Left lung (tissue), 4 donors: ENCODE measurements at regions not wholly inside any gene's neighbourhood (a gene's known extent, or its start where the extent isn't known, plus 50 kb on each side); places are given as distances from the start of the nearest gene placed in this dataset.

Source experiments
- ATAC-seq: fragments of 200-7000 bp; cut with Tn5 transposase; one replicate; pipeline ENCODE4 v1.9.1; 2020; ENCODE audit warnings: moderate library complexity
- DNase-seq, 4 donors: peaks; one replicate each; pipeline ENCODE4 v3.0.0-alpha.2; 2013 to 2020
- H3K27ac ChIP-seq, 2 donors: fragments of 200-600 bp; sonication (generic) in 1 of 2; one replicate each; pipeline versions ENCODE4 v1.5.0 to v1.8.0; 2020 to 2021
- H3K27me3 ChIP-seq, 2 donors: fragments of 200-600 bp; sonication (generic) in 1 of 2; one replicate each; pipeline versions ENCODE4 v1.5.0 to v1.8.0; 2020 to 2021
- H3K36me3 ChIP-seq, 2 donors: fragments of 200-600 bp; sonication (generic) in 1 of 2; one replicate each; pipeline versions ENCODE4 v1.5.0 to v1.8.0; 2020 to 2021
- H3K4me1 ChIP-seq, 2 donors: fragments of 200-600 bp; one replicate each; pipeline ENCODE4 v1.8.0; 2021
- H3K4me3 ChIP-seq, 2 donors: fragments of 200-600 bp; sonication (generic) in 1 of 2; one replicate each; pipeline versions ENCODE4 v1.5.0 to v1.8.0; 2020 to 2021; ENCODE audit warnings: mild to moderate bottlenecking in 1 of 2
- H3K9me3 ChIP-seq, 2 donors: fragments of 200-600 bp; sonication (generic) in 1 of 2; one replicate each; pipeline versions ENCODE4 v1.5.0 to v1.8.0; 2020 to 2021
- intact Hi-C, 2 donors: fragments of 100-400 bp; cut with DNase I; formaldehyde crosslinking; loops; one replicate each; pipeline versions ENCODE4 v1.11.2 to v1.14.2; 2022
- TF ChIP-seq, protein P1 (sequence below), 2 donors: fragments of 200-600 bp; sonication (generic) in 1 of 2; IDR thresholded peaks; one replicate each; pipeline versions ENCODE4 v1.5.0 to v1.8.0; 2021; ENCODE audit warnings: antibody characterized with exemption in 2 of 2
- donor health status: DM: no; HTN: yes; CAD: no.
- donor health status: DM: no; HTN: no; CAD: no.

DNA sequence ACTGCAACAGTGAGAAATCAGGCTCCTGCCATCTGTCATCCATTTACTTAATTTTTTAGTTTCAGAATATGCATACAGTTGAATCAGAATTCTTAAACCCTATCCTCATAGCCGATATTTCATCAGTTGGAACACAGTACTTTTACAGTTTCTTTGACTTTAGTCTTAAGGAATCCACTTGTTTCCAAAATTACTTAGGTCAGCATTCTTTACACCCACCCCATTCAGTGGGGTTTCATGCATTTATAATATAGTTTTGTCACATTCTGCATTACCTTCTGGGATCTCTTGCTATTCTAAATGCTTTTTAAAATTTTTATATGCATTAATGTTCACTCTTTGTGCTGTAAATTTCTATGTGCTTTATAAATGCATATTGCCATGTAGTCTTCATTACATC lies 400.4 kb upstream of the LRRTM4 start:
- no peaks in the 10 kb centered on the region for H3K36me3 ChIP-seq
- DNase-seq (no peak), ATAC-seq (no peak)
- H3K27me3 ChIP-seq: no peaks in the 10 kb centered on the region
- no peak overlapping the region for H3K27ac ChIP-seq
- intact Hi-C loops: no loop called here
- no peak overlapping the region for H3K4me3 ChIP-seq
- H3K9me3 ChIP-seq: no peaks in the 10 kb centered on the region
- TF ChIP-seq, protein P1, sequence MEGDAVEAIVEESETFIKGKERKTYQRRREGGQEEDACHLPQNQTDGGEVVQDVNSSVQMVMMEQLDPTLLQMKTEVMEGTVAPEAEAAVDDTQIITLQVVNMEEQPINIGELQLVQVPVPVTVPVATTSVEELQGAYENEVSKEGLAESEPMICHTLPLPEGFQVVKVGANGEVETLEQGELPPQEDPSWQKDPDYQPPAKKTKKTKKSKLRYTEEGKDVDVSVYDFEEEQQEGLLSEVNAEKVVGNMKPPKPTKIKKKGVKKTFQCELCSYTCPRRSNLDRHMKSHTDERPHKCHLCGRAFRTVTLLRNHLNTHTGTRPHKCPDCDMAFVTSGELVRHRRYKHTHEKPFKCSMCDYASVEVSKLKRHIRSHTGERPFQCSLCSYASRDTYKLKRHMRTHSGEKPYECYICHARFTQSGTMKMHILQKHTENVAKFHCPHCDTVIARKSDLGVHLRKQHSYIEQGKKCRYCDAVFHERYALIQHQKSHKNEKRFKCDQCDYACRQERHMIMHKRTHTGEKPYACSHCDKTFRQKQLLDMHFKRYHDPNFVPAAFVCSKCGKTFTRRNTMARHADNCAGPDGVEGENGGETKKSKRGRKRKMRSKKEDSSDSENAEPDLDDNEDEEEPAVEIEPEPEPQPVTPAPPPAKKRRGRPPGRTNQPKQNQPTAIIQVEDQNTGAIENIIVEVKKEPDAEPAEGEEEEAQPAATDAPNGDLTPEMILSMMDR (IDR thresholded peaks at IDR 0.05): no peak
- no peaks in the 10 kb centered on the region for H3K4me1 ChIP-seq

DNA sequence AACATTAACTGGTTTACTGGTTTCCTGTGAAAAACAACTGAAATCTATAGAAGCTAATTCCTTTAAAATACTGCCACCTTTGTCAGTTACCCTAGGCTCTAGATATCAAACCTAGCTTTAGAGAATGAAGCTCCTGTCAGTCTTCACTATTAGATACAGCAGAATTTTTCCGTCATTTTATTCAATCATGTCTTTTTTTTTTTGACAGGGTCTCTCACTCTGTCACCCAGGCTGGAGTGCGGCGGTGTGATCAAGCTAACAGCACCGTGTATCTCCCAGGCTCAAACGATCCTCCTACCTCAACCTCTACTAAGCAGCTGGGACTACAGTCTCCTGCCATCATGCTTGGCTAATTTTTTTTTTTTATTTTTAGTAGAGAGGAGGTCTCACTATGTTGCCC lies 415.2 kb upstream of the LRRTM4 start:
- Histone ChIP-seq H3K4me3 (no peak overlapping the region), H3K27me3 (no peaks in the 10 kb centered on the region), H3K27ac (no peak overlapping the region), H3K4me1 (no peaks in the 10 kb centered on the region), H3K9me3 (no peaks in the 10 kb centered on the region), H3K36me3 (no peaks in the 10 kb centered on the region)
- intact Hi-C loops: no loop called here
- DNase-seq (no peak), ATAC-seq (no peak)
- TF ChIP-seq, protein P1 (IDR thresholded peaks at IDR 0.05): no peak

DNA sequence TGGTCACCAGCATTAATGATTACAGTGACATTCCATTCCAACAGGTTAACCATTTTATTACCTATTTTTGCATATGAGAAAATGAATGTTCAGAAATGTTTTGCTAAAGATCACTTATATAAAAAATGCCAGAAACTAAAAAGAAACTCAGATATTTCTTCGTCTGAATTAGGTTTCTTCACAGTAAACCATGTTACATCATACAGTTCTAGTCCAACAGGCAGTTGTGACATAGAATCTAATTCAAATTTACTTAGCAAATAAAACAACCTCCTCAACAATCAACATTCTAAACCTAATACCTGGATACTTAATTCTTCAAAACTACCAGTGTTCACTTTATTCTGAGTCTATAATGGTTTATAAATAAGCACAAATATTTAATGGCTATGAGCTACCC lies 416.3 kb upstream of the LRRTM4 start:
- ATAC-seq (no peak), DNase-seq (no peak)
- no peaks in the 10 kb centered on the region for H3K27me3 ChIP-seq
- H3K4me3 ChIP-seq: no peak overlapping the region
- no peaks in the 10 kb centered on the region for H3K36me3 ChIP-seq
- no peak overlapping the region for H3K27ac ChIP-seq
- TF ChIP-seq, protein P1 (IDR thresholded peaks at IDR 0.05): no peak
- H3K4me1 ChIP-seq: no peaks in the 10 kb centered on the region
- intact Hi-C loops: no loop called here
- H3K9me3 ChIP-seq: no peaks in the 10 kb centered on the region

DNA sequence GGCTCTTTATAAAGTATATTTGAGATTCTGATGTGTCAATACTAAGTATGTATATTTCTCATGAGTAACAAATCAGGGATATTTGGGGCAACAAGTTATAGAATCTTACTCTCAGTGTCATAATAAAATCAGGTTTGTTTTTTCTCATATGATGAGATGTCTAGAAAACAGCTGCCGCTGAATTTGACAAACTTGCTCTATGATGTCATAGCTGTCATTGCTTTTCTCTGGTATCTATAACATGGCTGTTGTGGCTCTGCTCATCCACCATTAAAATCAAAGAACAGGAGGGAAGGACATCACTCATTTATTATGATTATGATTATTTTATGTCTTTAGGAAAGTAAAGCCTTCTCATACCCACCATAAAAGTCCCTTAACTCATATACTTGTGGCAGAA lies 417.2 kb upstream of the LRRTM4 start:
- TF ChIP-seq, protein P1 (IDR thresholded peaks at IDR 0.05): no peak
- DNase-seq (no peak), ATAC-seq (no peak)
- Histone ChIP-seq H3K27ac (no peak overlapping the region), H3K4me1 (no peaks in the 10 kb centered on the region), H3K36me3 (no peaks in the 10 kb centered on the region), H3K27me3 (no peaks in the 10 kb centered on the region), H3K4me3 (no peak overlapping the region), H3K9me3 (no peaks in the 10 kb centered on the region)
- intact Hi-C loops: no loop called here

DNA sequence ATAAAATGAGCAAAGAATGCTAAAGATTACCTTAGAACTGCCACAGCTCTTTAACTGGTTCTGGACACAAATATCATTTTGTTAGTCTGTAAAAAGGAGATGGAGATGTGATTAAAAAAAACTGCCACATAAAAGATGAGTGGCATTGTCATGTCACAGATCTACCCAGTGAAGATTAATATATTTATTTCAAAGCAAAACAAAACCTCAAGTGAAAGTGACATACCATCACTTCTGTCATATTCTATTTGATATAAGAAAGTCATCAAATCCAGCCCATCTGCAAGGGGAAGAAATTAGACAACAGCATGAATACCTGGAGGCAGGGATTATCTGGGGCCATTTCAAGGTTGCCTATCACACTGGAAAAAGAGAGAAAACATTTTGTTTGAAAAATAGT lies 417.6 kb upstream of the LRRTM4 start:
- DNase-seq: no peak
- H3K4me1 ChIP-seq: no peaks in the 10 kb centered on the region
- ATAC-seq: no peak
- TF ChIP-seq, protein P1 (IDR thresholded peaks at IDR 0.05): no peak
- no peak overlapping the region for H3K27ac ChIP-seq
- H3K27me3 ChIP-seq: no peaks in the 10 kb centered on the region
- H3K9me3 ChIP-seq: no peaks in the 10 kb centered on the region
- no peaks in the 10 kb centered on the region for H3K36me3 ChIP-seq
- no peak overlapping the region for H3K4me3 ChIP-seq
- intact Hi-C loops: no loop called here
